Suppressor macrophage treated with lipopolysaccharide for 4 hours (primary cell): ENCODE measurements at regions not wholly inside any gene's neighbourhood (a gene's known extent, or its start where the extent isn't known, plus 50 kb on each side); places are given as distances from the start of the nearest gene placed in this dataset.
A peak's percentile ranks its signal among the peaks of the same experiment; 100 is the strongest.

Experiments
- DNase-seq: peaks from one replicate; pipeline ENCODE4 v3.0.0-alpha.2; 2020

DNA sequence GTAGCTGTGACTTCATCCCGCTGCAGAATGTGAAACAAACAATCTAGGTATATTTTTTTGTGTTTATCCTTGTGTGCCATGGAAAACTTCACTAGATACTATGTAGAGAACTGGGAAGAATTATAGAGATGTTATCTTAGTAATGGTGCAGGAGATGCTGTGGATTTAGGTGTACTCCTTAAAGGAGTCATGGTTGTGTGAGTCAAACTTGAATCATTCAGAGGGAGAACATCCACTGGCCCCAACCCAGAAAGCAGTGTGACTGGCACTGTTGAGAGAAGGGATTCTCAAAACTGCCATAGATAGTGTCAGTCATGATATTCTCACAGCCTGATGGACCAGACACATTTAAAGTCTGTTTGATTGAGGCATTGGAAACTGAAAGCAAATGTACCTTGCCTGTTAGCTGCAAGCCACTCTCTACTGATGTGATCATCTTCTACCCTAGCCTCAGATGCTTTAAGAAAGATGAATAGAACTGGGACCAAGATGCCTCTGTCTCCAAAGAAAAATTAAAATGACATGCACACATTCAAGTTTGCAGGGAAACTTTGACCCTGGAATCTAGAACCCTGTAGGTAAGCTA, 754.6 kb downstream of the MRPL39 start:
- DNase-seq: no peak

DNA sequence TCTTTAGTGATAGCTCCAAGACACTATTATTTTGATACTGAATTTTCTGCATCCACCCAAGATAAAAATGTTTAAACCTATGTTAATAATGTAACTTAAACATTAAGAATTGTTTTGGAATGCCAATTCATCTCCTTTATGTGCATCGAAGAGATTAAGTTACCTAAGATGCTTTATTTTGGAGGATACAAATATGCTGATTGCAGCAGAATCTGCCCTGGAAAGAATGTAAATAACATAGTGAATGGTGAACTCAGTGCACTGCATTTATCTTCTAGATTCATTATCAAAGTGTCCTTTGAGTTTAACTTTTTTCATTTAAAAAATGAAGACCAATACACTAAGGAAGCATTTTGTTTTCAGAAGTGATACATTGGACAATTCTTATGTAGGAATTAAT, 757.2 kb downstream of the MRPL39 start:
- DNase-seq: no peak

DNA sequence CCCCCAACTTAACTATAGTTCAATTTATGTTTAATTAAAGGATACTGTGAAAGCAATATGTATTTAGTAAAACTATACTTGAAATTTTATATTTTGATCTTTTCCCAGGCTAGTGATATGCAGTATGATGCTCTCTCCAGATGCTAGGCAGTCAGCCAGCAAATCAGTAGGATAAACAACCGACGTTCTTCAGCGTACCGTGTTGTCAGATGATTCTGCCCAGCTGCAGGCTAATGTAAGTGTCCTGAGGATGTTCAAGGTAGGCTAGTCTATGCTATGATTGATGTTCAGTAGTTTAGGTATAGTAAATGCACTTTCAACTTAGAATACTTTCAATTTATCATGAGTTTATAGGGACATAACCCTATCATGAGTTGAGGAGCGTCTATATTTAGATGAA, 762.6 kb downstream of the MRPL39 start:
- DNase-seq: no peak

DNA sequence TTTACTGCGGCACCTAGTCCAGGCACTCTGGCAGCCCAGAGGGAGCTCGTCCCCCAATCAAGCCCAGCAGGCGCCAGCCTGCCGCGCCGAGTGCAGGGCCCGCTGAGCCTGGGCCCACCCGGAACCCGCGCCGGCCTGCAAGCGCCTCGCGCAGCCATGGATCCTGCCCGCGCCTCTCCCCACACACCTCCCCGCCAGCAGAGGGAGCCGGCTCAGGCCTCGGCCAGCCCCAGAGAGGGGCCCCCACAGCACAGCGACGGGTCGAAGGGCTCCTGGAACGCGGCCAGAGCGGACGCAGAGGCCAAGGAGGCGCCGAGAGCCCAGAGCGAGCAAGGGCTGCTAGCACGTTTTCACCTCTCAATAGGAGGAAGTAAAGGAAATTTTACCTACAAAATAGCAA, 767.0 kb downstream of the MRPL39 start:
- no peak for DNase-seq

DNA sequence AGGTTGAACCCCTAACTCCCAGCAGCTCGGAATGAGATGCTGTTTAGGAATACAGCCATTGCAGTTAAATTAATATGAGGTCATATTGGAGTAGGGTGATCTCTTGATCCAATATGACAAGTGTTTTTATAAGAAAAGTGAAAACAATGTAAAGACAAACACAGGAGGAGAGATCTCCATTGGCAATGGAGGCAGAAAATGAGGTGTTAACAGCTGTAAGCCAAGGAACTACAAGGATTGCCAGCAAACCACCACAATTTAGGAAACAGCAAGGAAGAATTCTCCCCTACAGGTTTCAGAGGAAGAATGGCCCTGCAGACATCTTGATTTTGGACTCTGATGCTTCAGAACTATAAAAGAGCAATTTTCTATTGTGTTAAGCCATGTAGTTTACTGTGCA, 774.3 kb downstream of the MRPL39 start:
- no peak for DNase-seq

DNA sequence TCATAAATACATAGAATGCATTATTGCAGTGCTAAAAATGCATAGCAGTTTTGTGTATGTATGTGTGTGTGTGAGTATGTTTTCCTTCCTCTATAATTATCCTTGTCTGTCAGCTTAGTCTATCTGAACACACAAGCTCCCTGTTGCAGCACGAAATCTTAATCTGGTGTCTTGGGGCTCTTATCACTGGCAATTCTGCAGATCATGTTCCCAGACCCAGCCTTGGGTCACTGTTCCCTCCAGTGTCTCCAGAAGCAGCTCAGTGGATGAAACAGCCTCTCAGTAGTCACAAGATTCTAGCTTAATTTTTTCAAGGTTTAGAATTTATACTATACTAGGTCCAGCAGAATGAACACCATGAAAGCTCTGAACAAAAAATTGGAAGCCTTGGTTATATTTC, 777.9 kb downstream of the MRPL39 start:
- DNase-seq: no peak

DNA sequence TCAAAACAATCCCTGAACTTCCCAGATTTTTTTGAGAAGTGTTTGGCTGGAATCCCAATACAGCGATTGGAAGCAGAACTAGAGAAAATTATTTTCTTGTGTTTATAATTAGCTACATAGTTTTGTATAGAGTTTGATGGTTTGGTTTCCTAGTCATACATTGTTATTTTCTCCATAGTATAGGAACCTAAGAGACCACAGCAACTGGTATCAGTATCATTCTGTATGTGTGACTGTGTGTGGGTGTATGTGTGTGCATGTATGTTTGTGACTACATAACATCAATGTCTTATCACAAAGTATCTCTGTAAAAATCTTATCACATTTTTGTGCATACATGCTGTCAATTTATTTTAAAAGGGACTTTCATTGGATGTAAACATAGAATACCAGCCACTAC, 780.5 kb downstream of the MRPL39 start:
- no peak for DNase-seq

DNA sequence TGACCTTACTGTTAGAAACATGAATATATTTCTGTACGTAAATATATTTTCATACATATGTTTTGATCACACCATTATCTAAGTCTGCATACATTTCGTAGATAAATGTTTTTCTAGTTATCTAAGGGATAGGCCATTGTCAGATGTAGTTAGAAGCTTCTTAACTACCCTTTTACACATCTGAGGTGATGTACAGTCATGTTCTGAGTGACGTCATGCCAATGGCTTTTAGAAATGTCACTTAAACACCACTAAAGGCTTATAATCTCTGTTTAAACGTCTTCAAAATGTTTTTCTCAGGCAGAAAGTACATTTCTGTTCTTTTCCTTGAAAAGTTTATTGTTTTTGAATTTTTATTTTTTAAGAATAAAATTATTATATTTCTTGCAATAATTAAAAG, 781.9 kb downstream of the MRPL39 start:
- DNase-seq: no peak

DNA sequence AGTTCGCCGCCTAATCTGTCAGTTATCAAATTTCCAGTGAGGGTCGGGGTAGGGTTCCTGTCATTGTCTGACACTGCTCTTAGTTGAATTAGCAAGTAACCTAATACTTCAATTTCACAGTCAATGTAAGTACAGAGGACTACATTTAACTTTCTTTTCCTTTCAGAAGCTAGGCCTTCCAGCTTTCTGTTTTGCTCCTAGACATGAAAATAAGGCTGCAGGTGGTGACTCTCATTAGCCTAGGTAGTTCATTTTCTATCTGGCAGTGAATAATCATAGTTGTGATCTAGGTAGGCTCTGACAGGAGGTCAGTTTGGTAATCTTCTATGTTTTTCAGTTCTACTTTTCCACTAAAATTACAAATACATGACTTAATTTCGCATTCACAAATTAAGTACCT, 783.1 kb downstream of the MRPL39 start:
- DNase-seq: no peak

DNA sequence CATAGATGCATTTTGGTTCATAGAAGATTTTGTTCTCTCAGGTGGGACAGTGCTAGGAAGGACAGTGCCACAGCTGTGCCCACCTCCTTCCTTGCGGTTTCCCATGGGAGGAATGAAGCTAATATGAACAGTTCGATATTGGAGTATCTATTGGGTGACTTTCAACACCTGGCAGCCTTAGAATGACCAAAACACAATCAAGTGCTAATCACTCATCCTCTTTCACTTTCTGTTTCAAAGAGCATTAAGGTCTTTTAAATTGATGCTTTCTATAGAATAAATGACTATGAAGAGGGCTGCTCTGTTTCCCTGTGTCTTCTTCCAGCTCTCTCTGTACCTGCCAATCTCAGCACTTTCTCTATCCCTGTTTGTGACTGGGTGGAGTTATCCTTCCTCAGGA, 784.0 kb downstream of the MRPL39 start:
- DNase-seq: no peak

DNA sequence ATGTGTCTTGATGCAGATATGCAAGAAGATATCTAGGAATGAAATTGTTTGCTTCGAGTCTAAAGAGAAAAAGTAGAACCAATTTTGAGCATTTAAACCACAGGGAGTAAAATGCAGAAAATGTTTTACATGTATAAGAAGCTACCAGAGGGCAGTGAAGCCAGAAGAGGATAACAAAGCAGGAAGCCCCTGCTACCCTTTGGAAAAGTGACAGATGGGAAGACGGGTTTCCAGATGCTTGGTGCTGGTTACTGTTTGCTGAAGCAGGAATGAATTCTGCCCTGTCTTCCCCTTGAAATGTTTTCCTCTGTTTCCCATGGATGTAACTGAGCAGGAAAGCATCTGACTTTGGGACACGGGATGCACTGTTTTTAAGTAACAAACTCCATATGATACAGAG, 822.2 kb downstream of the MRPL39 start:
- no peak for DNase-seq

DNA sequence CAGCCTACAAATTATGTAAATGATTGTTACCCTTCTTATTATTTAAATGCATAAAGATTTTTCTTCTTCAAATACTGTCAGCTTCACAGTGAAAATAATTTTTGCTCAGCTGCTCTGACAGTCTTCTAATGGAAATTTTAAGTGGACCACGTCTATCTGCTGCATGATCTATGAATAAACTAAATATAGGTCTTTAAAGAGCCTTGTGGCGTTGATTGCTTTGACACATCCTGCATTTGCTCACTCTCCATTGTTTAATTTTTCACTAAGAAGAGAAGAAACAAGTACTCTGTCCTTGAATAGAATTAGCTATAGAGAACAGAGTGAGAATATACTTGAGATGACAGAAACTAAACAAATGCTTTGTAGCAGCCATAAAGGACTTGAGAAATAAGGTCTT, 826.1 kb downstream of the MRPL39 start:
- no peak for DNase-seq

DNA sequence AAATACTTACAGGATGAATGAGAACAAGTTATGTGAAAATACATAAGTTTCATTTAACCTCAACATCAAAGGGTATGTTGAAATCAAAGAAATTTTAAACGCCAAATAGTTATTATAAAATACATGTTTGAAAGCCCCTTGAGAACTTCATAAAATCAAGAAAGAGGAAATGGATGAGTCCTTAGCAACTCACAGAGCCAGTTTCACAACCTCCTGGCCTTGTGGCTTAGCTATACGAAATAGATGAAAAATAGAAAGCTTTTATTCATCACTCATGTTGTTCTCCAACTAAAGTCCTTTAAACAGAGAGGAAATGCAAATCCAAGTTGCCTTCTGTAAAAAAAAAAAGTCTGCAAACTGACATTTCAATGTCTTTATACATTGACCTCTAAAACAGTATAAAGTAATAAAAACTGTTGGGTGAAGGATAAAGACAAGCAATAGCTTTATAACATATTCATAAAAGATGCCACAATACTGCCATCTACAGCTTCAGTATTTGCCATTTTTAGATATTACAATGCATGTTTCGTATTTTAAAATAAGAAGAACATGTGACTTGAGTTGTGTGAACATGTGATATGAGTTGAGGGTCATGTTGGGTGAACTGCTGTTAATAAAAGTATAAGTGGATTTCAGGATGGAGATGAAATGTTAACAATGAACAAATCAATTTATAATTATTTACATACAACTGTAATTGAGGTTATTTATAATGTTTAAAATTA, 847.8 kb downstream of the MRPL39 start:
- peak; percentile 1 for DNase-seq

DNA sequence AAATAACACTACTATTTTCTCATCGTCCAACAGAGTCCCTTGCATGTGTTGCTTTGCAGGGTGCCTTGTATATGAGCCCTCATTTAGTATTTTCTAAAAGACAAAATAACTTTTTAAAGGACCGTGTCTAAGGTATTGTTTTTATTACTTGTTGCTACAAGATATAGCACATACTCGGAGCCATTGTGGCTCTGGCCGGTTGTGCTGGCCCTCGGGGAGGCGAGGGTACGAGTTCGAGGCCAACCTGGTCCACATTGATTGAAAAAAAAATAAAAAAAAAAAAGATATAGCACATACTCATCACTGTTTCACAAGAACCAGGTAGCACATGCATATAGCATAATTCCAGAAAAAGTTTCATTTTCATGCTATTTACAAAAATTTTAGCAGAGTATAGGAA, 869.2 kb downstream of the MRPL39 start:
- DNase-seq: no peak

DNA sequence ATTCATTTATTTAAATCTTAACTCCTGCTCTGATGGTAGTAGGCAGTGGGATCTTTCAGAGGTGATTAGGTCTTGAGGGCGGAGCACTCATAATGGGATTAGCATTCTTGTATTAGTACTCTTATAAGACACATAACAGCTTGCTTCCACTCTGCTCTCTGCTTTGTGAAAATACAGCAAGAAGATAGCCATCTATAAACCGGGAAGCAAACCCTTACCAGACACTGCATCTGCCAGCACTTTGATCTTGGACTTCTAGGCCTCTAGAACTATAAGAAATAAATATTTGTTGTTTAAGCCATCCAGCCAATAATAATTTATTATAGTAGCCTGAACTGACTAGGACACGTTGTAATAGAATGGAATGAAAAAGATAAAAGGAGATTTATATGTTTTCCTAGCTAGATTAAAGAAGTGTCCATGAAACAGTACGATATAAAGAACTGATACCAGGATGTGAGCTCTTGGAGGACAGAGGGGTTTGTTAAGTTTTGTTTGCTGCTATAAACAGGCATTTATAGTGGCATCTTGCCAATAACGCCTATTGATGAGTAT, 869.9 kb downstream of the MRPL39 start:
- no peak for DNase-seq

DNA sequence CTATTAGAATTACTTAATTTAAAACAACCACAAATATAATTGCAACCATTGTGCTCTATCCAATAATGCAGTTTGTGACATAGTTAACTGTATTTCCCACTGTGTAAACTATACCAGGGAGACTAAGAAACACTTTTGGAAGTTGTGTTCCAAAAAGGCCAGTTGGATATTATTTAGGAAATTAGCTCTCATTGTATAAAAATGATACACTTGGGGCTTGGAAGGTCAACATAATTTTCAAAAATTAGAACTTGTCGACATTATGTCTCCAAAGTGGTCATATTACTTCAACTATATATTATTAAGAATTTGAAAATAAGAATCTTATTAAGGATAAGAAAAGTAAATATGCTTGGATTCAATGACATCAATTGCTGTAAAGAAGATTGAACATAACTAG, 876.6 kb downstream of the MRPL39 start:
- no peak for DNase-seq

DNA sequence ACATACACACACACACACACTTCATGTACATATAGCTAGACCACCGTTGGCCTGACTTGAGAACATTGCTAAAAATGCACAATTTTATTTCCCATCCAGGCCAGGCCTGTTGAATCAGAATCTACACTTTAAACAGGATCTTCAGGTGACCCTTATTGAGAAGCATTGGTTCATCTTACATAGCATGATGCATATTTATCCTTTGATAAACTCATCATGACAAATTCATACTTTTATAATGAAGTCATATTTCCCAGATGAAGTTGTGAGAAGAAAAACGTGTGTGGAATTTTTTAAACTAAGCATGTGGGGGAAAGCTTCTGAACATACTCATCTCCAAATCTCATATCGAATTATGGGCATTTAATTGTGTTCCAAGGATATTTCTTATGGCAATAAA, 877.7 kb downstream of the MRPL39 start:
- DNase-seq: no peak

DNA sequence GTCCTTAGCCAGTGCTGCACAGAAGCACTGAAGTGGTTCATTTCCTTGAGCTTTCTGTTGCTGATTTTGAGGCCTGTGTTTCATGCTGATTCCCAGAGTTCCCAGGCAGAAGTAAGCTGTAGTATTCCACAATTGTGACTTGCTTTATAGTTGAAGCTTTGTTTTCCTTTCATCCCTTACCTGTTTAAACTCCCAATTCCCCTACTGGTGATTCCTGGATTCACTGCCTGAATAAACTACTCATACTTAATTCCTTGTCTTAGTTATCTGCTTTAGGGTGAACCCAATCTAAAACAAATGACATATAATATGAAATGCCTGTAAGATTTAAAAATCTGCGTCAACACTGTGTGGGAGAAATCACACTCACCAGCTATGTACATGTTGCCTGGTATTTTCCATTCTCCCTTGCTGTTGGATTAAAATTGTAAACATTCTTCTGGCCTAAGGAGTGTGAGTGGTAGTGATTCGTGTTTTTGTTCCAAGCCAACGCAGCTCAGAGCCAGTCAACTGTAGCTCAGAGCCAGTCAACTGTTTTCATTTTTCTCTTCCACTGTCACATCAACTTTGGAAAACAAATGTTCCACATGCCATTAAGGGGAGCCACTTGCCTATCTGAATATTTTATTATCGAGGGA, 879.4 kb downstream of the MRPL39 start:
- no peak for DNase-seq

DNA sequence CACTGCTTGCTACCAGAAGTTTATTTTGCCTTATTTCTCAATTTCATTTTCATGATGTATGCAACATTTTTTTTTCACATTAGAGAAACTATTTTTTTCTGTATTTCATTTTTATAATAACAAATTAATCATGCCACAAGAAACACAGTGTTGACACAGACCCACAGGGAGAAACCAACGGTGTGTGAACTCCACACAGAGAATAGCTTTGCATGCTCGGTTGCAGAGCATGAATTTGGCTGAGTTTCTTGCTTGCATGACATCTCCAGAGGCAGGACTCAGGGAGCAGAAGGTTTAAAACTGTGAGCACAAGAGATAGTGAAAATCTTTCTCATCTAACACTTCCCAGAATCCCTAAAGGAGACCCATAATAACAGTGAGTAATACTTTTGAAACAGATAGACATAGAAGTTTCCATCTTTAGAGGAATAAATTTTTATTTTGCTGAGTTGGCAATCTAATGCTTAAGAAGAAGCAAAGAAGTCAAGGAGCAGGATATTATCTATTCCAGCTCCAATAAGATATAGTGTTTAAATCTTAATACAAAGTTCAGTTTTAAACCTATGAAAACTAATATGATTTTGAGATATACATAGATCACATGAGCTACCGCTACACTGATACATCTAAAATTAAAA, 890.9 kb downstream of the MRPL39 start:
- DNase-seq: no peak

DNA sequence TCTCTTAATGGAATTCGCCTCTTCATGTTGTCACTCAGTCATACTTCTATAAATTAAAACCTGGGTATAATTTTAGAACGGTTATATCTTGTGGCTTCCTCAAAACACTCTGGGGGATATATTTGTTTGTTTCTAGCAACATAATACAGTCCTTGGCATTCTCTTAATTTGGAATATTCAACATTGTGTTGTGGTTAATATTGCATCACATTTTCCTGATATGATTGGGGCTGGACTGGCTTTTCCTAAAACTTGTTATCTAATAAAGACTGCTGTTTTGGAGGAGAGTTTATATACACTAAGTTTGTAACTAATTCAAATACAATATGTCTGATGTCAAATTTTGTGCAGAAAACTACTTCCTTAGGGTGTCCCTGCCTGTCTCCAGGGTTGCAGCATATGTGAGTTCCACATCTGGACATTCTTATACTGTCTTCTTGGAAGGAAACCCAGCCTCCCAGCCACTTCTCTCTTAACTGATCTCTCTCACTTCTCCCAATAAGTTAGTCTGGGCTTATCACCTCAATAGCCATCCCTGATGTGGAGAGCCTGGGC, 892.6 kb downstream of the MRPL39 start:
- DNase-seq: no peak

DNA sequence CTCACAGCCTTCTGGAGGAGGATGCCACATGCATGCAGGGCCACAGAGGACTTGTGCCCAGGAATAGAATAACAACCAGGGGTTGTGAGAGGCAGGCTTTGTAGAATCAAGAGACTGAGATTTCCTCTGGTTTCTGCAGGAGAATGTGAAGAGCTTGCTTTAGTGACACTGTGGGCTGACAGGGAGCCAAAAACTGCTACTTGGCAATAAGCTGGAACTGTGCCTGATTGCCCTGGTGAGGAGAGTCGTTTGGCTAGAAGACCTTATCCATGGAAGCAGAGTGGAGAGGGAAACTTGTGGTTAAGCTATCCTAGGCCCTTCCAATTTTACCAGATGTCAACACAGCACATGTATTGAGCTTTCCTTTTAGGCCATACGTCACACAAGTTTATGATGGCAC, 902.1 kb downstream of the MRPL39 start:
- no peak for DNase-seq

DNA sequence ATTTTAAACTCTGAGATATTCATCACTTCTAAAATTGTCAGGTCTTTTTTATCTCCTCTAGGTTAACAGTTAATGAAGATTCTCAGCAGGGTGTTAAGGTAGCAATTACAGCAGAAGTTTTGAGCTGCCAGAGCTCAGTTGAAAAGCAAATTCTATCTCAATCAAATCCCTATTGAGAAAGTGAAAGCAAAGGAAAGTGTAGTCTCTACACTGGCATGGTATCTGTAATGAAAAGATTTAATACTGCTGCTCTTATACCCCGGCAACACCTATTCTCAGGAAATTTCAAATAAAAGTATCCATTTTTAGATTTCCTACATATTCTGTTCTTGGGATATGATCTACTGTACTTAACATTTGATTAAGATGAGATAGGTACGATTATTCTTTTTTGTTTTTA, 913.5 kb downstream of the MRPL39 start:
- DNase-seq: no peak

DNA sequence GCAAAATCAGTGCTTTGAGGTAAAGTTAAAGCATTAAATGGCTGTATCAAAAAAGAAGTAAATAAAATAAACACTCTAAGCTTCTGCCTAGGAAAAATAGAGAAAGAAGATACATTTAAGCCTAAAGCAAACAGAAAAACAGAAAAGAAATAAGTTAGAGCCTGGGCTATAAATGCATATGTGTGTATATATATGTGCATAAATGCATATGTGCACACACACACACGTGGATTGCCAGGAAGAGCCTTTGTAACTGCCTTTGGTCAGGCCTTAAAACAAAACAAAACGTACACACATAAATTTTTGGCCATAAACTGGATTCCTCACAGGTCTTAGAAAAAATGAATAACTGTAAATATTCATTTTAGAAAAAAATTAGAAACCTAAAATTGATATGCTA, 925.8 kb downstream of the MRPL39 start:
- DNase-seq: no peak

DNA sequence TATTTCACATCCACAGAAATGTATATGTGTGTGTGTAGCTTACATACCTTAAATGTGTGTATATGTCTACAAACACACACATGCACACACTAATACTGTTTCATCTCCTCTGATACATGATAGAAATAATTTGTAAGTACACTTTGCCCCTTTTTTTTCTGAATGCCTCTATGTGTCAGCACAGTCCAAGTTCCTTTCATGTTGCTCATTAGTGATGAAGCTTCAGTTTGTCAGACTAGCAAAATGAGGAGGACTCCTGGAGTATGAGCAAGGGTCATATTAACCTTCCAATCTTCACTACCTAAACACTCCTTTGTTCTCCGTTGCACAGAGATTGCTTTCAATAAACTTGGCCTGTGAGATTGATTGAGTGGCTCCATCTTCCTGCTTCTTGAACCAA, 935.4 kb downstream of the MRPL39 start:
- DNase-seq: no peak
